Prostate gland (tissue), 2 donors: ENCODE measurements at regions not wholly inside any gene's neighbourhood (a gene's known extent, or its start where the extent isn't known, plus 50 kb on each side); places are given as distances from the start of the nearest gene placed in this dataset.

ENCODE experiments used
- DNase-seq: peaks from one replicate; pipeline ENCODE4 v3.0.0-alpha.2; 2019; ENCODE audit warnings: low spot score
- H3K27ac ChIP-seq, 2 donors: fragments of 200-600 bp; sonication (generic); 2 replicates each; pipeline ENCODE4 v1.5.1; 2017 to 2019
- H3K27me3 ChIP-seq: fragments of 200-600 bp; sonication (generic); replicated peaks from 2 replicates; pipeline ENCODE4 v1.5.1; 2019; ENCODE audit not compliant: insufficient read depth
- H3K36me3 ChIP-seq, 2 donors: fragments of 200-600 bp; sonication (generic); 1 replicate in 1 of 2; 2 replicates in 1 of 2; pipeline versions ENCODE4 v1.5.1 to v1.8.1; 2017 to 2019
- H3K4me1 ChIP-seq: fragments of 200-600 bp; sonication (generic); replicated peaks from 2 replicates; pipeline ENCODE4 v1.5.1; 2019
- H3K4me3 ChIP-seq, 2 donors: fragments of 200-600 bp; sonication (generic); 2 replicates each; pipeline ENCODE4 v1.5.1; 2017 to 2019
- H3K9me3 ChIP-seq: fragments of 200-600 bp; sonication (generic); 2 replicates; pipeline ENCODE4 v1.5.1; 2017
- CTCF ChIP-seq, 4 experiments: fragments of 200-600 bp in 2 of 4; fragments of 450-650 bp in 2 of 4; sonication (generic) in 2 of 4; IDR thresholded peaks; 1 replicate in 3 of 4; 2 replicates in 1 of 4; pipeline ENCODE4 v1.5.1; 2016 to 2019; ENCODE audit warnings: antibody characterized with exemption in 4 of 4, mild to moderate bottlenecking in 2 of 4, moderate library complexity in 2 of 4
- POLR2A ChIP-seq: fragments of 450-650 bp; IDR thresholded peaks from one replicate; pipeline ENCODE4 v1.6.1; 2016; ENCODE audit warnings: antibody characterized with exemption, mild to moderate bottlenecking
- POLR2AphosphoS5 ChIP-seq: sonication (generic); formaldehyde crosslinking; IDR thresholded peaks from one replicate; pipeline ENCODE4 v1.6.1; 2017; ENCODE audit warnings: antibody characterized with exemption
- WGBS: methylation state at CpG from one replicate; pipeline ENCODE4 v1.1.5; 2018; 5-methylcytosine and 5-hydroxymethylcytosine counted together
- intact Hi-C: fragments of 100-400 bp; cut with DNase I; formaldehyde crosslinking; loops from one replicate; pipeline ENCODE4 v1.14.2; 2022

GRCh38 chr6:144739873-144740272 lies 454.7 kb downstream of the UTRN start:
- Histone ChIP-seq H3K9me3 (no peaks in the 10 kb centered on the region), H3K4me3 (no peak overlapping the region), H3K27me3 (no peaks in the 10 kb centered on the region), H3K4me1 (no peaks in the 10 kb centered on the region), H3K36me3 (no peaks in the 10 kb centered on the region), H3K27ac (no peak overlapping the region)
- TF ChIP-seq CTCF (IDR thresholded peaks at IDR 0.05) (no peak), POLR2A (no peak), POLR2AphosphoS5 (no peak)
- no peak for DNase-seq
- 96% methylated on average over 1 of the region's 1 CpG for WGBS
- intact Hi-C loops = no loop called here

GRCh38 chr6:144741659-144742058 lies 456.5 kb downstream of the UTRN start:
- intact Hi-C loops = no loop called here
- Histone ChIP-seq H3K4me1 (no peaks in the 10 kb centered on the region), H3K27me3 (no peaks in the 10 kb centered on the region), H3K36me3 (no peaks in the 10 kb centered on the region), H3K9me3 (no peaks in the 10 kb centered on the region), H3K4me3 (no peak overlapping the region), H3K27ac (no peak overlapping the region)
- WGBS = 89% methylated on average over 3 of the region's 3 CpGs
- no peak for DNase-seq
- TF ChIP-seq POLR2AphosphoS5 = no peak
- no peak for TF ChIP-seq POLR2A
- TF ChIP-seq CTCF (IDR thresholded peaks at IDR 0.05) = no peak

GRCh38 chr6:144742779-144743178 lies 457.6 kb downstream of the UTRN start:
- no peaks in the 10 kb centered on the region for H3K36me3 ChIP-seq
- H3K4me3 ChIP-seq = no peak overlapping the region
- H3K27ac ChIP-seq = no peak overlapping the region
- DNase-seq = no peak
- intact Hi-C loops = no loop called here
- 70% methylated on average over 2 of the region's 2 CpGs for WGBS
- no peaks in the 10 kb centered on the region for H3K9me3 ChIP-seq
- TF ChIP-seq POLR2A (no peak), POLR2AphosphoS5 (no peak), CTCF (IDR thresholded peaks at IDR 0.05) (no peak)
- no peaks in the 10 kb centered on the region for H3K27me3 ChIP-seq
- H3K4me1 ChIP-seq = no peaks in the 10 kb centered on the region

- Histone ChIP-seq H3K9me3 (no peaks in the 10 kb centered on the region), H3K4me3 (no peak overlapping the region), H3K4me1 (no peaks in the 10 kb centered on the region), H3K27me3 (no peaks in the 10 kb centered on the region), H3K27ac (no peak overlapping the region), H3K36me3 (no peaks in the 10 kb centered on the region)
- TF ChIP-seq POLR2AphosphoS5 (no peak), CTCF (IDR thresholded peaks at IDR 0.05) (no peak), POLR2A (no peak)
- 84% methylated on average over 3 of the region's 3 CpGs for WGBS
- intact Hi-C loops = no loop called here
- DNase-seq = no peak
These were observed 459.6 kb downstream of the UTRN start for GRCh38 chr6:144744720-144745119.

GRCh38 chr6:144745439-144745838 lies 460.3 kb downstream of the UTRN start:
- no peak for DNase-seq
- WGBS = 58% methylated on average over 3 of the region's 3 CpGs
- Histone ChIP-seq H3K4me3 (no peak overlapping the region), H3K9me3 (no peaks in the 10 kb centered on the region), H3K36me3 (no peaks in the 10 kb centered on the region), H3K27me3 (no peaks in the 10 kb centered on the region), H3K27ac (no peak overlapping the region), H3K4me1 (no peaks in the 10 kb centered on the region)
- no peak for TF ChIP-seq POLR2AphosphoS5
- no peak for TF ChIP-seq POLR2A
- no peak for TF ChIP-seq CTCF (IDR thresholded peaks at IDR 0.05)
- intact Hi-C loops = no loop called here
